DMS153 (cell line): ENCODE measurements at regions not wholly inside any gene's neighbourhood (a gene's known extent, or its start where the extent isn't known, plus 50 kb on each side); places are given as distances from the start of the nearest gene placed in this dataset.

Experiments
- DNase-seq: peaks from one replicate; lab custom pipeline; 2025; lab: John Stamatoyannopoulos, UW

- DNase-seq, result no peak
Observed at GRCh38 chr6:14806101-14806500, 439.8 kb upstream of the JARID2 start.

- no peak for DNase-seq
Observed at GRCh38 chr6:14807130-14807529, 438.7 kb upstream of the JARID2 start.

GRCh38 chr6:14807971-14808370 is 437.9 kb upstream of the JARID2 start:
- no peak for DNase-seq

DNA sequence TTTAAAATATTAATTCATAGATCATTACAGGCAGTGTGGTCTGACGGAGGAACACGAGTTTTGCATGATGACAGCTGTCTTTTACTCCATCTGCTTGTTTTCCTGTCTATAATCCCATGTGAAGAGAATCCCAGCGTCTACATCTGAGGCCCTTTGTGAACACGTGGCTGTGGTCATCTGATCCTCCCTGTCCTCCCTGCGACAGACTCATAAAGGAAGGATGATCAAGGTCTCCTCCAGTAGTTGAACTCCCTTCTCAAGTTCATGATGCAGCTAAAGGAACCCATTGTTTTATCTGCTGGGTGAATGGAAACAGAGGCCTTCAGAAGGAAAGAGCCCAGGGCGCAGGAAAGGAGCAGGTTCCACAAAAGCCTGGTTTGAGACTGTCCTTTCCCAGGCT is 435.8 kb upstream of the JARID2 start:
- no peak for DNase-seq

DNA sequence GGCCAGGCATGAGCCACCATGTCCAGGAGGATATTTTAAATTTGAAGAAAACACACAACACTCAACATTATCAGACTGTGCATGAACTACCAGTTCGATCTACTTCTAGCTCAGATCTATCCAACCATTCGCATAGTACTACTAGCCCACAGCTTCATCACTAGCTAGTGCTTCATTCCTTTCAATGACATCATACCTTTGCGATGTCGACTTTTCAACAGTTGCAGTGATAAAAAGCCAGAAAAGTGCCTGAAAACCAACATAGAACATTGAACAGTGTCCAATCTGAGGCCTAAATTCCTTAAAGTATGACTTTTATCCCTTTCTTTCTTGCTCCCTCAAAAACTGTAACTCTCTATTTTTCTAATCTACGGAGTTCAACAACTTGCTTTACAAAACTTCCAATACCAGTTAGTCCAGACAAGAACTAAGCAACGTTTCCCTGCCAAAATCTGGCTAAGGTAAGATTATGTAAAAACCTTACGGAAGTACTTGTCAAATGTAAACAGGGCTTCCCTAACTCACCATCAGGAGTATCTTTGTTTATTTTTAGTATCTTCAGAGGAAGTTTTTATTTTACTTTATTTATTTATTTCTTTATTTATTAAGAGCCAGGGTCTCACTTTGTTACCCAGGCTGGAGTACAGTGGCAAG is 434.0 kb upstream of the JARID2 start:
- no peak for DNase-seq

GRCh38 chr6:14814016-14814415 is 431.9 kb upstream of the JARID2 start:
- no peak for DNase-seq

GRCh38 chr6:14816116-14816859 is 429.6 kb upstream of the JARID2 start:
- DNase-seq, result no peak

DNA sequence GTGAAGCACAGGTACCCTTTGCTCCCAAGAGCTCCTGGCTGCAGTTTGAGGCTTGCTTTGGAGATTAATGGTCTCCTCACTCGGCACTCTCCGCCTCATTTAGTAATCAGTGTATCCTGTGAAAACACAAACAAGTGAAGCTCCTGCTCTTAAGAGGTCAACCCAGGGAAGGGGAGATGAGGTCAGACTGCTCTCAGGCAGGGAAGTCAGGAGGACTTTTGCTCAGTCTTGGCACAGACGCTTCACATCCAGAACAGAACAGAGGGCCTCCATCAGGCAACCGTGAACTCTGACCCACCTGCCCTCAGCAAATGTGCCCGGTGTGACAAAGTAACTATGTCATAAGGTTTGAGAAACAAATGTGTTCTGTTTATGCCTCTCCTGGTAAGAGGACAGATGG is 428.8 kb upstream of the JARID2 start:
- no peak for DNase-seq

DNA sequence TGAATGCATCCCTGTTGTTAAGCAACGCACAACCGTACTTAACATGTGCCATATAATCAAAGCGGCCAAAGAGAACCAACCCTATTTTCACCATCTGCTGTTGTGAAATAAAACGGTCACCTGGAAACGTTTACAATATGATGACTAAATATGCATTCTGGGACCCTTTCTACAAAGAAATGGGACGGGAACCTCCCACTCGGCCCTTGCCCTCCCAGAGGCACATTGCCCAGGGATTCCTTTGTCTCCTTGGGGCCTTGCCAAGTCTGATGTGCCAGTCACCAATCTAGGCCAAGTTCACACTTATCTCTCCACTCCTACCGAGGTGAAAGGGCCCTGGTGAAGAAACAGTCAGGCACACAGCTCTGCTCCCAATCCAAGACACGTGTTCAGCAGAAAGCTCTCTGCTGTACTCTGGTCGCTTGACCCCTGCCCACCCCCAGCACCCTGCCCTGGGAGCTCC is 427.4 kb upstream of the JARID2 start:
- DNase-seq, result no peak

- no peak for DNase-seq
Observed at GRCh38 chr6:14819001-14819400, 426.9 kb upstream of the JARID2 start.

DNA sequence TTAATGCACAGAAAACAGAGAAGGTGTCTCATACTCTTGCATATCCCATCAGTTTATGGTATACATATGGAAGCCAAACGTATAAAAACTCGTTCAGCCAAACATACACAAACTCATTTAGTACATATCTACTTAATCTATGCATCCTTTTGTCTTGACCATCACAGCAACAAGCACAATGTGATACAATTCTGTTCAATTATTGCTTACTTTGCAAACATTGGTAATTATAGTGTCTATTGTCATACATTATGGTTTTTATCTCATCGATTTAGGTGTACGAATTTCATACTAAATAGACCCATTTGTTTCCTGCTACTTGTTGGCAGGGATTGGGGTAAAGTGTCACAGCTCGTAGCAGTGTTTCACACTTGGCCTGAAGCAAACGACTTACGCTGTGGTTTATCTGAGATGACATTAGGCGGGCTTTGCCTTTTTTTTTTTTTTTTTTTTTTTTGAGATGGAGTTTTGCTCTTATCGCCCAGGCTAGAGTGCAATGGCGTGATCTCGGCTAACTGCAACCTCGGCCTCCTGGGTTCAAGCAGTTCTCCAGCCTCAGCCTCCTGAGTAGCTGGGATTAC is 425.9 kb upstream of the JARID2 start:
- DNase-seq, result no peak

GRCh38 chr6:14822012-14822553 is 423.8 kb upstream of the JARID2 start:
- no peak for DNase-seq

- no peak for DNase-seq
Observed at GRCh38 chr6:14822679-14823078, 423.2 kb upstream of the JARID2 start.

GRCh38 chr6:14824060-14824459 is 421.8 kb upstream of the JARID2 start:
- no peak for DNase-seq

- DNase-seq, result no peak
Observed at GRCh38 chr6:14824484-14825275, 421.2 kb upstream of the JARID2 start.

DNA sequence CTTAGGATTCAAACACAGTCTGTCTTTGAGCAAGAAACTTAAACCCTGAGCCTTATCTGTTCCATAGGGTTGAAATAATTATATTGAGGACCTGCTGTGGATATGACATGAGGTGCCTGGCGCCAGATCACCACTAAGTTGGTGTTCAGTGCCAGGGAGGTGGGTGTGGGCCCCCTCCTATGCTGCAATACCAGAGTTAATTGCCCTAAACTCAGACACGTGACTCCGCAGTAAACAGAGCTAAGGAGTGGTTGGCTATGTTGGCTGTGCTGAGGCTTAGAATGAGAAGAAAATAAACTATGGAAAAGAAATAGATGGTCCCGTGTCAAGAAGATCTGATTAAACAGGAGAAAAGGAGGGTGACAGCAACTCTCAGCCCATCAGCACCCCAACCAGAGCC is 419.4 kb upstream of the JARID2 start:
- DNase-seq, result no peak

DNA sequence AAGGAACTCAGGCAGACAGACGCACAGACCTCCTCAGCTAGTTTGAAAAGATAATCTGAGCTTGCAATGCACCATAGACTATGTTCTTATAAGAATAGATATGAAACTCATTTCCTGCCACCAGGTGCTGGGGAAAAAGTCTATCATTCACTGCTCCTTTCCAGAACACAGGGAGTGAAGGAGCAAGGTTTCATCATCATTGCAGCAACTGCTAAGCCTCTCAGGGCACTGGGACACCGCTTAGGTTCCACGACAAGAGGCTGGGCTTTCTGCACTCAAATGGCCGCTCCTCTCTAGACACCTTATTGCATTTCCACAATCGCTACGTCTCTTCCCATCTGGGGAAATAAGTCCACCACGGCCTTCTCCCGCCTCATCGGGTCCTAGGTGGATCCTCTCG is 418.5 kb upstream of the JARID2 start:
- no peak for DNase-seq

DNA sequence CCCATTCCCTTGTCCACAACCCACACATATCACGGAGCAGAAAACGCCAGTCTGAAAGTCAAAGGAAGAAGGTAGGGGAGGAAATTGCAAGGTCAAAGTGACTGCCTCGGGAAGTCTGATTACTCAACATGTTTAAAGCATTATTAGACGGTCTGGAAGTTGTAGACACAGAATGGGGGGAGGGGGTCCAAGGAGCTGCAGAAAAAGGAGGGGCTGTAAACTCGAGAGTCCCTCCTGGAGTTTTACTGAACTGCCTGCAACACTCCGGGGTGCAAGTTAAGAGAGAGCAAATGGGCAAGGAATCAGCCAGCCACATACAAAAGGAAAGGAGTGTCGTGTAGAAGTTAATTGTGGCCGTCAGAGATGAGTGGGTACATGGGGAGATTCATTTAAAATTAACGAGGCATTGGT is 417.7 kb upstream of the JARID2 start:
- DNase-seq, result no peak

GRCh38 chr6:14831070-14831469 is 414.8 kb upstream of the JARID2 start:
- DNase-seq, result no peak

GRCh38 chr6:14831937-14832336 is 413.9 kb upstream of the JARID2 start:
- DNase-seq, result no peak

GRCh38 chr6:14832427-14832826 is 413.4 kb upstream of the JARID2 start:
- DNase-seq, result no peak

DNA sequence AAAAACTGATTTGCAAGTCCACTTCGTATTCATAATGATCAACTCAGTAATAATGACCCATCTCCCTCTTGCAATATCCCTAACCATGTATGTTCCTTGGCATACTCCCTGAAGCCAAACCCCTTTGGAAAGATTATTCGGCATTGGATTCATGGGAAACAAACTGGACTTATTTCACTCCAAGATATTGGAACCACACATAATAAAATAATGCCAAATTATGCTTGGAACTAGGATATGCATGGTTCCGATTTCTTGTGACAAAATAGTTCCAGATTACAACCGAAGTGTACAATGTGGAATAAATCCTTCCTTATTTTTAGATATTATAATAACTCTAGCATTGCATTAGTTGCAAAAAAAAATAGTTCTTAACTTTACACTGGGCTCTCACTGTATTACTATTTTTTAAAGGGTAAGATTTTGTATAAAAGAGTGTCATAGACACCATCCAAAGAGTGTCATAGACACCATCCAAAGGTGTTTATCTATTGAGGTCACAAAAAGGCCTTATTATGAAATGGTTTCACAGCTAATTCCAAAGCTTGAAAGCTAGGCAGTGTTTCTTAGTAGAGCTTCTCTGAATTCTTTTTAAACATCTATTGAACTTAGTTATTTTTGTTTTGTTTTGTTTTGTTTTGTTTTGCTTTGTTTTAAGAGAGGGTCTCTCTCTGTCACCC is 410.9 kb upstream of the JARID2 start:
- DNase-seq, result no peak
